Neural cell (in vitro differentiated cells): ENCODE measurements at regions not wholly inside any gene's neighbourhood (a gene's known extent, or its start where the extent isn't known, plus 50 kb on each side); places are given as distances from the start of the nearest gene placed in this dataset.

Source experiments
- H2AFZ ChIP-seq: fragments of 200-600, 300-800 bp; sonication (generic), shearing (Covaris generic); 2 replicates; pipeline ENCODE4 v1.6.0; 2014; ENCODE audit warnings: low read depth, mild to moderate bottlenecking, antibody characterized with exemption, low read length, moderate library complexity
- H3F3A ChIP-seq: fragments of 200-600 bp; shearing (Covaris generic); 2 replicates; pipeline ENCODE4 v1.6.1; 2016; ENCODE audit warnings: mild to moderate bottlenecking, moderate library complexity, mixed read lengths, antibody characterized with exemption, low read length; ENCODE audit not compliant: insufficient read depth, poor library complexity, severe bottlenecking
- H3K27ac ChIP-seq: fragments of 200-600, 300-800 bp; sonication (generic), shearing (Covaris generic); 2 replicates; pipeline ENCODE4 v1.5.1; 2014; ENCODE audit warnings: mild to moderate bottlenecking, low read length, moderate library complexity
- H3K27me3 ChIP-seq: fragments of 300-800, 200-600 bp; sonication (generic), shearing (Covaris generic); 2 replicates; pipeline ENCODE4 v1.6.0; 2014; ENCODE audit warnings: mild to moderate bottlenecking, low read depth, low read length, moderate library complexity; ENCODE audit not compliant: insufficient read depth
- H3K36me3 ChIP-seq: fragments of 300-800, 200-600 bp; sonication (generic), shearing (Covaris generic); 2 replicates; pipeline ENCODE4 v1.5.1; 2014; ENCODE audit warnings: mild to moderate bottlenecking, antibody characterized with exemption, low read length, moderate library complexity; ENCODE audit not compliant: insufficient read depth
- H3K4me2 ChIP-seq: fragments of 300-800, 200-600 bp; sonication (generic), shearing (Covaris generic); 2 replicates; pipeline ENCODE4 v1.6.0; 2014; ENCODE audit warnings: mild to moderate bottlenecking, low read length
- H3K4me3 ChIP-seq: fragments of 300-800, 200-600 bp; sonication (generic), shearing (Covaris generic); 2 replicates; pipeline ENCODE4 v1.5.1; 2014; ENCODE audit warnings: mild to moderate bottlenecking, low read length, moderate library complexity
- H3K79me2 ChIP-seq: fragments of 200-600 bp; shearing (Covaris generic); replicated peaks from 2 replicates; pipeline ENCODE4 v1.6.0; 2014; ENCODE audit warnings: mild to moderate bottlenecking, low read length, moderate library complexity; ENCODE audit not compliant: insufficient read depth
- H3K9ac ChIP-seq: fragments of 300-800, 200-600 bp; sonication (generic), shearing (Covaris generic); 2 replicates; pipeline ENCODE4 v1.6.1; 2016; ENCODE audit warnings: mild to moderate bottlenecking, low read length, mixed read lengths
- H3K9me2 ChIP-seq: fragments of 200-600 bp; shearing (Covaris generic); 2 replicates; pipeline ENCODE4 v1.6.1; 2016; ENCODE audit warnings: mild to moderate bottlenecking, low read length, mixed read lengths; ENCODE audit not compliant: insufficient read depth
- H3K9me3 ChIP-seq: fragments of 200-600, 300-800 bp; sonication (generic), shearing (Covaris generic); 2 replicates; pipeline ENCODE4 v1.6.1; 2016; ENCODE audit warnings: mild to moderate bottlenecking, mixed run types, low read length, moderate library complexity, mixed read lengths
- H4K20me1 ChIP-seq: fragments of 200-600 bp; shearing (Covaris generic); 2 replicates; pipeline ENCODE4 v1.6.1; 2016; ENCODE audit warnings: mild to moderate bottlenecking, mixed run types; ENCODE audit not compliant: insufficient read depth
- CTCF ChIP-seq: fragments of 450-650 bp; IDR thresholded peaks from 2 replicates; pipeline ENCODE4 v1.5.1; 2014; ENCODE audit warnings: antibody characterized with exemption, mild to moderate bottlenecking, moderate library complexity; ENCODE audit not compliant: poor library complexity, severe bottlenecking
- EP300 ChIP-seq: fragments of 450-650 bp; conservative IDR thresholded peaks from 2 replicates; pipeline ENCODE4 v1.6.1; 2014; ENCODE audit warnings: antibody characterized with exemption, mild to moderate bottlenecking, moderate library complexity; ENCODE audit not compliant: poor library complexity, severe bottlenecking
- EZH2 ChIP-seq: fragments of 200-600, 300-800 bp; shearing (Covaris generic), sonication (generic); IDR thresholded peaks from 2 replicates; pipeline ENCODE4 v1.6.1; 2014; ENCODE audit warnings: antibody characterized with exemption, low read length, borderline replicate concordance, mild to moderate bottlenecking; ENCODE audit not compliant: insufficient read depth, poor library complexity, severe bottlenecking
- MXI1 ChIP-seq: fragments of 450-650 bp; conservative IDR thresholded peaks from 2 replicates; pipeline ENCODE4 v1.6.1; 2014; ENCODE audit warnings: antibody characterized with exemption, mild to moderate bottlenecking; ENCODE audit not compliant: poor library complexity, severe bottlenecking
- POLR2AphosphoS5 ChIP-seq: IDR thresholded peaks from 2 replicates; pipeline ENCODE4 v1.6.1; 2012
- RAD21 ChIP-seq: fragments of 450-650 bp; conservative IDR thresholded peaks from 2 replicates; pipeline ENCODE4 v1.6.1; 2014; ENCODE audit warnings: antibody characterized with exemption, mild to moderate bottlenecking, moderate library complexity
- REST ChIP-seq: IDR thresholded peaks from 2 replicates; pipeline ENCODE4 v1.6.1; 2012; ENCODE audit warnings: borderline replicate concordance
- SMC3 ChIP-seq: fragments of 450-650 bp; conservative IDR thresholded peaks from 2 replicates; pipeline ENCODE4 v1.6.1; 2014; ENCODE audit warnings: antibody characterized with exemption, mild to moderate bottlenecking, moderate library complexity; ENCODE audit not compliant: poor library complexity
- TAF1 ChIP-seq: IDR thresholded peaks from 2 replicates; pipeline ENCODE4 v1.6.1; 2012; ENCODE audit warnings: low read depth

- H3K79me2 ChIP-seq = no peaks in the 10 kb centered on the region
- no peak overlapping the region for H3K4me2 ChIP-seq
- no peaks in the 10 kb centered on the region for H3F3A ChIP-seq
- H4K20me1 ChIP-seq = no peaks in the 10 kb centered on the region
- no peak for TF ChIP-seq EZH2
- TF ChIP-seq SMC3 = no peak
- TF ChIP-seq MXI1 = no peak
- no peak for TF ChIP-seq EP300
- TF ChIP-seq REST = no peak
- TF ChIP-seq CTCF = no peak
- TF ChIP-seq TAF1 = no peak
- TF ChIP-seq POLR2AphosphoS5 = no peak
- TF ChIP-seq RAD21 = no peak
- H3K27me3 ChIP-seq = no peaks in the 10 kb centered on the region
- H2AFZ ChIP-seq = no peak overlapping the region
- no peak overlapping the region for H3K9ac ChIP-seq
- H3K9me2 ChIP-seq = no peaks in the 10 kb centered on the region
- no peak overlapping the region for H3K4me3 ChIP-seq
- no peaks in the 10 kb centered on the region for H3K36me3 ChIP-seq
- H3K9me3 ChIP-seq = no peaks in the 10 kb centered on the region
- no peak overlapping the region for H3K27ac ChIP-seq
Observed at GRCh38 chr4:8790749-8791148, 80.9 kb downstream of the HMX1 start.

- Histone ChIP-seq H3K36me3 (no peaks in the 10 kb centered on the region), H3K9me2 (no peaks in the 10 kb centered on the region), H3F3A (no peaks in the 10 kb centered on the region), H2AFZ (no peak overlapping the region), H3K27ac (no peak overlapping the region), H3K27me3 (no peaks in the 10 kb centered on the region), H3K9me3 (no peaks in the 10 kb centered on the region), H3K4me3 (no peak overlapping the region), H3K4me2 (no peak overlapping the region), H3K79me2 (no peaks in the 10 kb centered on the region), H3K9ac (no peak overlapping the region), H4K20me1 (no peaks in the 10 kb centered on the region)
- TF ChIP-seq MXI1 (no peak), REST (no peak), POLR2AphosphoS5 (no peak), RAD21 (no peak), TAF1 (no peak), EP300 (no peak), CTCF (no peak), EZH2 (no peak), SMC3 (no peak)
Observed at GRCh38 chr4:8788174-8788573, 83.5 kb downstream of the HMX1 start.
